Fibroblast of lung (primary cell): ENCODE measurements at regions not wholly inside any gene's neighbourhood (a gene's known extent, or its start where the extent isn't known, plus 50 kb on each side); places are given as distances from the start of the nearest gene placed in this dataset.

Source experiments
- EZH2 ChIP-seq: IDR thresholded peaks from 2 replicates; pipeline ENCODE4 v1.5.1; 2012; ENCODE audit warnings: low read length, control low read depth, mild to moderate bottlenecking; ENCODE audit errors: missing control alignments
- TF ChIP-seq, protein P1 (sequence below), 2 donors: IDR thresholded peaks in 1 of 2; conservative IDR thresholded peaks in 1 of 2; 1 replicate in 1 of 2; 2 replicates in 1 of 2; pipeline ENCODE4 v1.5.1; 2011 to 2012; ENCODE audit warnings: low read length in 2 of 2, control low read depth in 1 of 2, inconsistent platforms in 1 of 2, low read depth in 1 of 2, mild to moderate bottlenecking in 1 of 2

DNA sequence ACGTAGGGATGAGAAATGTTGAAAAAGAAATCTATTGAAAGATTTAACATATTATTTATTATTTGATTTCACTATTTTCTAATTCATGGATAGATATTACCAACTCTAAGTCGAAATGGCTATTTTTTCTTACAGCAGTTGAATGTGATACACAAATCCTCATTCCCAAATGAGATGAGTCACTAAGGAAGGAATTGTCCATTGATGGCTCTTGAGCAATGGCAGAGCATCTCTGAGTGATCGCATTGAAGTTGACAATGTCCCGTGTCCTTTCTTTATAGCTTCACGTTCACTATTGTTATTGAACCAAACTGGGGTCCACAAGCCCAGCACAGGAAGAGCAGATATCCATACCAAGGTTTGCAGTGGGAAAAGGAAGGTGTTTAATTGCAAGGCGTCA lies 648.3 kb upstream of the SPRY2 start:
- TF ChIP-seq, protein P1, sequence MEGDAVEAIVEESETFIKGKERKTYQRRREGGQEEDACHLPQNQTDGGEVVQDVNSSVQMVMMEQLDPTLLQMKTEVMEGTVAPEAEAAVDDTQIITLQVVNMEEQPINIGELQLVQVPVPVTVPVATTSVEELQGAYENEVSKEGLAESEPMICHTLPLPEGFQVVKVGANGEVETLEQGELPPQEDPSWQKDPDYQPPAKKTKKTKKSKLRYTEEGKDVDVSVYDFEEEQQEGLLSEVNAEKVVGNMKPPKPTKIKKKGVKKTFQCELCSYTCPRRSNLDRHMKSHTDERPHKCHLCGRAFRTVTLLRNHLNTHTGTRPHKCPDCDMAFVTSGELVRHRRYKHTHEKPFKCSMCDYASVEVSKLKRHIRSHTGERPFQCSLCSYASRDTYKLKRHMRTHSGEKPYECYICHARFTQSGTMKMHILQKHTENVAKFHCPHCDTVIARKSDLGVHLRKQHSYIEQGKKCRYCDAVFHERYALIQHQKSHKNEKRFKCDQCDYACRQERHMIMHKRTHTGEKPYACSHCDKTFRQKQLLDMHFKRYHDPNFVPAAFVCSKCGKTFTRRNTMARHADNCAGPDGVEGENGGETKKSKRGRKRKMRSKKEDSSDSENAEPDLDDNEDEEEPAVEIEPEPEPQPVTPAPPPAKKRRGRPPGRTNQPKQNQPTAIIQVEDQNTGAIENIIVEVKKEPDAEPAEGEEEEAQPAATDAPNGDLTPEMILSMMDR (conservative IDR thresholded peaks at IDR 0.05 in 1 of 2, IDR thresholded peaks at IDR 0.05 in 1 of 2; ENCODE audit: low read depth in 1 of 2, low read length in 2 of 2), result no peak
- TF ChIP-seq EZH2, result no peak
